ENCODE measurements at regions not wholly inside any gene's neighbourhood (a gene's known extent, or its start where the extent isn't known, plus 50 kb on each side); places are given as distances from the start of the nearest gene placed in this dataset.

GRCh38 chr16:86010680-86011141 lies 111.7 kb downstream of the IRF8 start:
- FAIRE-seq, result no peak

GRCh38 chr16:86011532-86011931 lies 112.6 kb downstream of the IRF8 start:
- H3K79me2 ChIP-seq (ENCODE audit: insufficient read depth, low read length), result no peaks in the 10 kb centered on the region
- FAIRE-seq (no peak), DNase-seq (ENCODE audit: low read depth) (no peak)
- no peaks in the 10 kb centered on the region for H3K9me3 ChIP-seq (ENCODE audit: insufficient read depth, low read depth, low read length)
- peaks cover 41% of the 10 kb centered on the region for H3K27me3 Mint-ChIP-seq (ENCODE audit: low read depth, unreplicated experiment)
- H3K4me3 ChIP-seq (ENCODE audit: insufficient read depth, low read depth, low read length), result no peak overlapping the region
- no peak overlapping the region for H3K9ac ChIP-seq (ENCODE audit: low read length)
- peaks cover 2% of the 10 kb centered on the region for H3K27me3 ChIP-seq (ENCODE audit: insufficient read depth, low read length)
- TF ChIP-seq EZH2 (IDR thresholded peaks at IDR 0.05; ENCODE audit: insufficient read depth, low read length) (no peak), CTCF (IDR thresholded peaks at IDR 0.05; ENCODE audit: insufficient read depth, low read depth, low read length) (no peak)
- no peaks in the 10 kb centered on the region for H3K36me3 Mint-ChIP-seq (ENCODE audit: low read depth, unreplicated experiment)
- H3K9me3 Mint-ChIP-seq (ENCODE audit: unreplicated experiment), result peaks cover 7% of the 10 kb centered on the region
- H3K27ac Mint-ChIP-seq (ENCODE audit: unreplicated experiment), result no peak overlapping the region
- no peaks in the 10 kb centered on the region for H3K4me1 ChIP-seq (ENCODE audit: insufficient read depth, low read length)
- H4K20me1 ChIP-seq (ENCODE audit: insufficient read depth, low read length), result no peaks in the 10 kb centered on the region
- H3K4me2 ChIP-seq (ENCODE audit: low read length), result no peak overlapping the region
- no peak overlapping the region for H3K27ac ChIP-seq (ENCODE audit: low read depth, low read length)
- H3K4me3 Mint-ChIP-seq (ENCODE audit: unreplicated experiment), result no peak overlapping the region
- H3K4me1 Mint-ChIP-seq (ENCODE audit: low read depth, unreplicated experiment), result no peaks in the 10 kb centered on the region
- no peak overlapping the region for H2AFZ ChIP-seq (ENCODE audit: low read depth, low read length)
- H3K36me3 ChIP-seq (ENCODE audit: insufficient read depth, low read length), result no peaks in the 10 kb centered on the region

More at GRCh38 chr16:86010680-86011141, 111.7 kb downstream of the IRF8 start:
- Histone ChIP-seq H3K36me3 (ENCODE audit: insufficient read depth, low read length) (no peaks in the 10 kb centered on the region), H3K4me1 (ENCODE audit: insufficient read depth, low read length) (no peaks in the 10 kb centered on the region), H3K27me3 (ENCODE audit: insufficient read depth, low read length) (peaks cover 1% of the 10 kb centered on the region), H3K27ac (ENCODE audit: low read depth, low read length) (no peak overlapping the region), H2AFZ (ENCODE audit: low read depth, low read length) (no peak overlapping the region), H3K79me2 (ENCODE audit: insufficient read depth, low read length) (no peaks in the 10 kb centered on the region), H4K20me1 (ENCODE audit: insufficient read depth, low read length) (no peaks in the 10 kb centered on the region), H3K4me2 (ENCODE audit: low read length) (no peak overlapping the region), H3K4me3 (ENCODE audit: insufficient read depth, low read depth, low read length) (no peak overlapping the region), H3K9me3 (ENCODE audit: insufficient read depth, low read depth, low read length) (no peaks in the 10 kb centered on the region), H3K9ac (ENCODE audit: low read length) (no peak overlapping the region)
- H3K4me3 Mint-ChIP-seq (ENCODE audit: unreplicated experiment), result no peak overlapping the region
- TF ChIP-seq CTCF (IDR thresholded peaks at IDR 0.05; ENCODE audit: insufficient read depth, low read depth, low read length), result no peak
- TF ChIP-seq EZH2 (IDR thresholded peaks at IDR 0.05; ENCODE audit: insufficient read depth, low read length), result no peak
- no peaks in the 10 kb centered on the region for H3K36me3 Mint-ChIP-seq (ENCODE audit: low read depth, unreplicated experiment)
- DNase-seq (ENCODE audit: low read depth), result no peak
- H3K27ac Mint-ChIP-seq (ENCODE audit: unreplicated experiment), result no peak overlapping the region
- no peaks in the 10 kb centered on the region for H3K4me1 Mint-ChIP-seq (ENCODE audit: low read depth, unreplicated experiment)
- H3K27me3 Mint-ChIP-seq (ENCODE audit: low read depth, unreplicated experiment), result peaks cover 36% of the 10 kb centered on the region
- peaks cover 7% of the 10 kb centered on the region for H3K9me3 Mint-ChIP-seq (ENCODE audit: unreplicated experiment)

- Mint-ChIP-seq H3K4me1 (ENCODE audit: low read depth, unreplicated experiment) (no peaks in the 10 kb centered on the region), H3K4me3 (ENCODE audit: unreplicated experiment) (no peak overlapping the region), H3K27me3 (ENCODE audit: low read depth, unreplicated experiment) (peaks cover 46% of the 10 kb centered on the region), H3K27ac (ENCODE audit: unreplicated experiment) (no peak overlapping the region), H3K36me3 (ENCODE audit: low read depth, unreplicated experiment) (no peaks in the 10 kb centered on the region), H3K9me3 (ENCODE audit: unreplicated experiment) (peaks cover 7% of the 10 kb centered on the region)
- Histone ChIP-seq H2AFZ (ENCODE audit: low read depth, low read length) (no peak overlapping the region), H3K36me3 (ENCODE audit: insufficient read depth, low read length) (no peaks in the 10 kb centered on the region), H3K27ac (ENCODE audit: low read depth, low read length) (no peak overlapping the region), H3K4me2 (ENCODE audit: low read length) (no peak overlapping the region), H3K9ac (ENCODE audit: low read length) (no peak overlapping the region), H3K4me3 (ENCODE audit: insufficient read depth, low read depth, low read length) (no peak overlapping the region), H3K79me2 (ENCODE audit: insufficient read depth, low read length) (no peaks in the 10 kb centered on the region), H4K20me1 (ENCODE audit: insufficient read depth, low read length) (no peaks in the 10 kb centered on the region), H3K9me3 (ENCODE audit: insufficient read depth, low read depth, low read length) (no peaks in the 10 kb centered on the region), H3K4me1 (ENCODE audit: insufficient read depth, low read length) (no peaks in the 10 kb centered on the region), H3K27me3 (ENCODE audit: insufficient read depth, low read length) (peaks cover 2% of the 10 kb centered on the region)
- FAIRE-seq, result no peak
- TF ChIP-seq EZH2 (IDR thresholded peaks at IDR 0.05; ENCODE audit: insufficient read depth, low read length), result no peak
- TF ChIP-seq CTCF (IDR thresholded peaks at IDR 0.05; ENCODE audit: insufficient read depth, low read depth, low read length), result no peak
- DNase-seq (ENCODE audit: low read depth), result no peak
Measured at GRCh38 chr16:86012221-86012620, 113.3 kb downstream of the IRF8 start.

Data from astrocyte (in vitro differentiated cells and primary cell).